GM19395 (cell line): ENCODE measurements at regions not wholly inside any gene's neighbourhood (a gene's known extent, or its start where the extent isn't known, plus 50 kb on each side); places are given as distances from the start of the nearest gene placed in this dataset.

Experiments used
- ATAC-seq: cut with Tn5 transposase; IDR thresholded peaks from one replicate; pipeline ENCODE4 v1.9.1; 2021; ENCODE audit warnings: mild to moderate bottlenecking, moderate library complexity; ENCODE audit not compliant: unreplicated experiment

DNA sequence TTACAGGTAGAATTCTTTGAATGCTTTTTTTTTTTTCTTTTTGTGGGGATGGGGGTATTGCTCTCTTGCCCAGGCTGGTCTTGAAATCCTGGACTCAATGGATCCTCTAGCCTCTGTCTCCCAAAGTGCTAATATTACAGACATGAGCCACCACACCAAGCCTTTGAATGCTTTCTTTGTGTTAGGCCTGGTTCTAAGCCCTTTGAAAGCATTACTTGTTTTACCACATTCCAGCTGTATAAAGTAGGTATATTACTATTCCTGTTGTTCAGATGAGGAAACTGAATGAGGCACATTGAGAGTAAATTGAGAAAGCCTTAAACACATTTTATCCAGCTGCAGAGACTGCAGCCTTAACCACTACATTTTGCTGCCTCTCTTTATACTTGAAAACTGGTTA is 841.8 kb upstream of the ADGRL4 start:
- no peak for ATAC-seq

DNA sequence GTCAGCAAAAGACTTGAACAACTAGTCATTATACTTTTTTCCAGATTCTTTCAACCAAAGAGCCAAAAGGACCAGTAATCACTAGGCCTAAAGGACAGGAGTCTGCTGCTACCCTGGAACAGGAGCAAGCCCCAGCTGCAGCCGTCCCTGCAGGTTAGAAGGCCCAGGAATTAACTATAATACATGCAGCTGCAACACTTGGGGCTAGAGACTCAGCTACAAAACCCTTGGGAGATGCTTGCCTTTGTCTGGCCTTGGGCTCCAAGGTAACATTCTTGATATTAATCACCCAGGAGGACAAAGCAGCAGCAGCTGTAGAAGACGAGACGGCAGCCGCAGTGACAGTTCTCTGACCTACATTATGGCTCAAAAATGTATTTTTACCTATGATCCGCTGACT is 841.2 kb upstream of the ADGRL4 start:
- ATAC-seq, result no peak

DNA sequence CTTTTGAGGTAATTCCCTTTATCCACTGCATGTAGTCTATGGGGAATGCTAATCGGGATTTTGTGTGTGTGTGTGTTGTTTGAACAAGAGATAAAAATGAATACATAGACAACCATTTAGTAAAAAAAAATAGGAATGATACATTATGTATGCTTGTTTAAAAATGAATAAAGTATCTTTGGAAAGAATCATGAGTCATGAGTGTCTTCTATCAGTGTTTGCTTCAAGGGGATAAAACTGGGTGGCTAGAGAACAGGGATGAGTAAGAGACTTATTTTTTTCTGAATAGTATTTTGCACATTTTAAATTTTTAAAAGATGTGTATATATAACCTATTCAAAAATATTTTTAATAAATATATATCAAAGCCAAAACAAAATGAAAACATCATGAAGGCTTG is 839.4 kb upstream of the ADGRL4 start:
- no peak for ATAC-seq

- ATAC-seq, result no peak
Measured at GRCh38 chr1:79842811-79843210, 836.3 kb upstream of the ADGRL4 start.

DNA sequence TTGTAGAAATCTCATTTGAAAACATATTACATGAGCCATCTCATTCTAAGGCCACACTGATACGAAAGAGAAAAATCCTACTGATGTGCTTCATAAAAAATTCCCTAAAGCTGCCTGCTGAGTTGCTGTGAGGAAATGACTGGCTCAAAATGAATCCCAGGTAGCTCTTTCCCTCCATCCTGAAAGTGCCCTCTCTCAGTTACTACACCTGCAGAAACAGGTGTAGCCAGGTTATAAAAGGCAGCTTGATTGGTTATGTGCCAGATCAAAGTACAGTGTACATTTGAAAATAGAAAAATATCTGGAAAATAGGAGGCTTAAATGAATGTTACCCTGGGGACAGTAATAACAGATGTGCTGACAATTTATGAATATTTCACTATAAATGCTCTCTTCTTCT is 833.4 kb upstream of the ADGRL4 start:
- ATAC-seq, result no peak

DNA sequence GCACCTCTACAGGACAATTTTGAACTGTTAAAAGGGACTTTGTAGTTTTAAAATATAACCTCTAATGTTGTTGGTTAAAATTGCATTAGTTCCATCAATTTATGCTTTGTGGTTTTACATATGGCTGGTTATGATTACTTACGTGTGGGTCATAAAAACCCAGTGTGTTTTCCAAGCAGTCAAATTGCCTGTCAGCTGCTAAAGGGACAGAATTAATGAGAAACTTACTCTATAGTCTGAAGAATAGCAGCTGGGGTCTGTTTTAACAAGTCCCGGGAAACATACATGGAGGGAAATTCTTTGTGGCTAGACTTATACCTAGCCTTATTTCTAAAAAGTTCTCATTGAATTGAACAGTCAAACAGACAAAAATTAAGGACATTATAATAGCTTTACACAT is 820.9 kb upstream of the ADGRL4 start:
- no peak for ATAC-seq

DNA sequence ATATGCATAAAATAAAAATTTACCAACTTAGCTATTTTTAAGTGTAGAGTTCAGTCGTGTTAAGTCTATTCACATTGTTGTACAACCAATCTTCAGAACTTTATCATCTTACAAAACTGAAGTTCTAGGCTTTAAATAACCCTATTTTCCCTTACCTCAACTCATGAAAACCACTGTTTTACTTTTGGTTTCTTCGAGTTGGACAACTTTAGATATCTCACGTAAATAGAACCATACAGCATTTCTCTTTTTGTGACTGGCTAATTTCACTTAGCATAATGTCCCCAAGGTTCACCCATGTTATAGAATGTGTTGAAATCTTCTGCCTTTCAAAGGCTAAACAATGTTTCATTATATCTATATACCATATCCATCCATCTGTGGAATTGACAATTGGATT is 819.0 kb upstream of the ADGRL4 start:
- no peak for ATAC-seq

GRCh38 chr1:79822053-79822452 is 815.5 kb upstream of the ADGRL4 start:
- ATAC-seq, result no peak

DNA sequence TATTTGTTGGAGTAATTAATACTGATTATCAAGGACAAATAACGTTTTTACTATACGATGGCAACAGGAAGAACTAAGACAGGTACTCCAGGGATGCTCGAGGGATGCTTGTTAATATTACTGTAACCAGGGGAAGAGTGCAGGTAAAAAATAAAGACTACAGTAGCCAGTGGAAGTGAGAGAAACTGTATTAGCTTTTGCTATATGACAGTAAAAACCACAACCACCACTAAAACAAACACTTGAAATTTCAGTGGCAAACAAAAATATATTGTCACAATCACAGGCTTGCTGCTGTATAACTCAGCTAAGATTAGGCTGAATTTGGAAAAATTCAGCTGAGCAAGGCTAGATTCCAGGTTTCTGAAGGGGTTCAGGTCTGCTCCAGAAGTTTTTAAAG is 812.6 kb upstream of the ADGRL4 start:
- no peak for ATAC-seq

DNA sequence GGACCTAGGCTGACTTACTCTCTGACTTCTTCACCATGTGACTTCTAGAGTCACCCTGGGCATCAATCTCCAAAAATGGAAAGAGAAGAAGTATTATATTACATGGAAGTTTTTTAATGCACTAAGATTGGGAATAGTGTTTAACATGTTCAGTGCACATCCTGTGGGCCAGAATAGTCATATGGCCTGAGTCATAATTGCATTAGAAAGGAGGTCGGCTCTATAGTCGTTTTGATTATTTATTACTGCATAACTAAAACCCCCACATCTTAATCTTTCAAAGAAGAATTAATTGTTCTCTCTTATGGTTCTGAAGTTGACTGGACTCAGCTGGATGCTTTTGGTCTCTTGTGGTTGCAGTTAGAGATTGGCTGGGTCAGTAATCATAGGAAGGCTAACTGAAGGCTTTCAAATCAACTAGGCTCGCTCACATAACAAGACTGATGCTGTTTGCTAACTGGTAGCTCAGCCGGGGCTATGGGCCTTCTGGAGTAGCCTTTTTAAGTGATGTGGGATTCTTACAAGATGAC is 810.6 kb upstream of the ADGRL4 start:
- no peak for ATAC-seq

DNA sequence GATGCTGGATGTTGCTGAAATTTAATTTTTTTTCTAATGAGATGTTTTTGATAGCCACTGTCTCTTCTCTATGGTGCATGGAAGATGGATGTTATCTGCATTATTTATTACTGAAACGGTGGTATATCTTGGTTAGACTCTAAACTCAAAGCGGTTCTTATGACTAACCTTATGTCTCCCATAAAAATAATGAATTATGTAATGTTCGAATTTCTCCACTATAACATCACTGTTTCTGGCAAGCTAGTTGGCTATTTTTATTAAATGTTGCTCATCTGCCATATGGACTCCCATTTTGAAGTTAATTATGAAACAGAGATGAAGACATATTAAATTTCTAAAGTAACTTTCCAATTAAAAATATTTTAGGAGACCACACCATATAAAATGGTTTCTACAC is 808.6 kb upstream of the ADGRL4 start:
- ATAC-seq, result no peak

- no peak for ATAC-seq
Measured at GRCh38 chr1:79811173-79811572, 804.6 kb upstream of the ADGRL4 start.

DNA sequence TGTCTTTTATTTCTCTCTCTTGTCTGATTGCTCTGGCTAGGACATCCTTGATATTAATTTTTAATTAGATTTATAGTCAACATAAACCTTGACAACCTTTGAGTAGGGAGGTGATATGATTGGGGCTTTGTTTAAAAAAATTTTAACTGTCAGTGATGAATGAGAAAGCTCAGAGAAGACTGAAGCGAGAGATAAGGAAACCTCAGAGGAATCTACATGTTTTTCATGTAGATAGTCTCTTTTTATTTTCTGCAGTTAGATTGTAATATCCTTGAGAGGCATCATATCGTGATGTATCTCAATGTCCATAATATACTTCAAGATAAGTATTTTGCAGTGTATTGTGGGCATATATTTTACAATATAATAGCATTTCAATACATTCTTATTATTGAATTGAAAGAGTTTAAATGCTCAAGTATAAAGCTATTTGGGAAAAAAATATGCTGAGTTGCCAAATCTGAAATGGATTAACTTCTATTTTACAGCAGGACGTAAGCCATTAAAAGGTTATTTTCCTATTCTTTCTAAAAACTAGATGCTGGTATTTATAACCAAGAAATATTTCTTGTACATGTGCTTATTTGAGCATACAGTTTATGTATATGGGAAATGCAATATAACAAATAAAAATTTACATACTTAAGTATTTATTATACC is 802.4 kb upstream of the ADGRL4 start:
- no peak for ATAC-seq

DNA sequence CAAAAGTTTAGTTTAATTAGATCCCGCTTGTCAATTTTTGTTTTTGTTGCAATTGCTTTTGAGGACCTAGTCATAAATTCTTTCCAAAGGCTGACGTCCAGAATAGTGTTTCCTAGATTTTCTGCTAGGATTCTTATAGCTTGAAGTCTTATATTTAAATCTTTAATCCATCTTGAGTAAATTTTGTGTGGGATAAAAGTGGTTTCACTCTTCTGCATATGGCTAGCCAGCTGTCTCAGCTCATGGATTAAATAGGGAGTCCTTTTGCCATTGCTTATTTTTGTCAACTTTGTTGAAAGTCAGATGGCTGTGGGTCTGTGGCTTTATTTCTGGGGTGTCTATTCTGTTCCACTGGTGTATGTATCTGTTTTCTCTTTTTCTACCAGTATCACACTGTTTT is 801.3 kb upstream of the ADGRL4 start:
- no peak for ATAC-seq

GRCh38 chr1:79797487-79797886 is 791.0 kb upstream of the ADGRL4 start:
- ATAC-seq, result no peak

GRCh38 chr1:79796434-79796833 is 789.9 kb upstream of the ADGRL4 start:
- ATAC-seq, result no peak

GRCh38 chr1:79792219-79792930 is 785.8 kb upstream of the ADGRL4 start:
- ATAC-seq, result no peak

- no peak for ATAC-seq
Measured at GRCh38 chr1:79791488-79792218, 785.1 kb upstream of the ADGRL4 start.

DNA sequence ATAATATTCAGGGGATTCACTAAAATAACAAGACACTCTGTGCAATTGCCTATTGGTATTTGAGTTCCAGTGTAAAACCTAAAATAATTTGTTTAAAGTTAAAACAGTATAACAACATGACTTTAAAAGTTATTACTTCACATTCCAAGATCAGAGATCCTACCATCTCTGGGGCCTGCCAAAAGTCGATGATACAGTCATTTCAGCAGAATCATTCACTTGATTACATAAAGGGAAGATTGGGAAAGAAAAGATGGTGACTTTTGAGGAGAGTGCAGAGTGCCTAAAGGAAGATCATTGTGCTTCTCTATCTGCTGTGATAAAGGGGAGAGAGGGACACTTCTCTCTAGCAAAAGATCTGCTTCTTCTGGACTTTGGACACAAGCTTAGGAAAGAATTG is 784.4 kb upstream of the ADGRL4 start:
- no peak for ATAC-seq

- ATAC-seq, result no peak
Measured at GRCh38 chr1:79787631-79788030, 781.1 kb upstream of the ADGRL4 start.

DNA sequence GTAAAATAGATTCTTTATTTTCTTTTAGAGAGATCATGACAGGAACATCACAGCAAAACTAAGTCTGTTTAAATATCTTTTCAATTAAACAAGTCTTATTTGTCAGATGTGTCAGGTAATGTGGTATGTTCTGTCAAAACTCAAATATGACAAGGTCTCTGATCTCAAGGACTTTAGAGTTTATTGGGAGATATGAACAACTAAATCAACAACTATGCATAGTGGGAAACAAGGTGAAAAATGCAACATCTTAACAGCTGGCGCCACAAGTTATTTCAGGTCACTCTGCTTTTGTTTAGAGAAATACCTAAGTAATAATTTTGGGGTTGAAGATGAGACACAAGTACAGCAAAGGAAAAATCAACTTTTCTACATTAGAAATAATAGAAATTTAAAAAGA is 779.4 kb upstream of the ADGRL4 start:
- no peak for ATAC-seq

DNA sequence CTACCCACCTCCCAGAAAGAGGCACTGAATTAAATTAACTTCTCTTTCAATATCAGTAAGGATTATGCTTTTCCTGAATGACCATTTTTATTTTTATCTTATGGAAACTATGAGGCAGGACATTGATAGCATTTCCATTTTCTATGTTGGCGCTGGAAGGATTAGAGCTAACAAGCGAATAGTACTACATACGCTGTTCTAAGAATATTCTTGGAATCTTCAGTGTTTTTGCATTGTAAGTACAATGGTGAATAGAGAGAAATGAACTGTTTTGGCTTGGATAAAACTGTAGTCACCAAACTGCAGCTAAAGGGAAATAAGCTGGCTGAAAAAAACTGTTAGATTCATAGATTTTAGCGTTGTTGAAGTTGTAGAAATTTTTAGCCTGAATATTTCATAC is 779.0 kb upstream of the ADGRL4 start:
- ATAC-seq, result no peak
